Endothelial cell of umbilical vein (primary cell): ENCODE measurements at regions not wholly inside any gene's neighbourhood (a gene's known extent, or its start where the extent isn't known, plus 50 kb on each side); places are given as distances from the start of the nearest gene placed in this dataset.

ENCODE experiments used
- BruUV-seq: library from RNA; stranded (reverse); fragments of 400-500 nt; replicated peaks from 2 replicates; lab custom pipeline; 2021; lab: Mats Ljungman, UMichigan
- CTCF ChIA-PET: fragments of 300-600, 350-600 bp; sonication (Branson Sonifier 250); formaldehyde crosslinking; loops from one replicate; lab custom pipeline; 2021; ENCODE audit warnings: antibody characterized with exemption, inconsistent platforms; lab: Charles Lee
- POLR2A ChIA-PET: fragments of 300-600, 350-600 bp; sonication (Branson Sonifier 250); formaldehyde crosslinking; loops from one replicate; lab custom pipeline; 2021; ENCODE audit warnings: antibody characterized with exemption, inconsistent platforms; lab: Charles Lee
- DNase-seq: peaks from one replicate; pipeline ENCODE4 v3.0.0-alpha.2; 2011; ENCODE audit warnings: low read depth, low spot score
- FAIRE-seq: peaks from 2 replicates; lab custom pipeline; 2011; peaks lifted over from hg19 to GRCh38; lab: Jason Lieb, UNC
- H2AFZ ChIP-seq: 2 replicates; pipeline ENCODE4 v1.6.0; 2012; ENCODE audit warnings: low read depth, low read length, control low read depth, inconsistent platforms
- H3K27ac ChIP-seq: 2 replicates; pipeline ENCODE4 v1.5.1; 2011; ENCODE audit warnings: low read depth, mild to moderate bottlenecking, control low read depth, low read length, moderate library complexity; ENCODE audit not compliant: insufficient read depth
- H3K27me3 ChIP-seq, 2 experiments: 2 replicates each; pipeline versions ENCODE4 v1.6.0 to v1.6.1; 2011; ENCODE audit warnings: low read length in 2 of 2, mixed read lengths in 1 of 2; ENCODE audit not compliant: control insufficient read depth in 2 of 2, insufficient read depth in 2 of 2
- H3K36me3 ChIP-seq, 2 experiments: 2 replicates in 1 of 2; 3 replicates in 1 of 2; pipeline ENCODE4 v1.5.1; 2011; ENCODE audit warnings: low read length in 2 of 2, mild to moderate bottlenecking in 1 of 2, moderate library complexity in 1 of 2; ENCODE audit not compliant: control insufficient read depth in 2 of 2, insufficient read depth in 2 of 2; ENCODE audit errors: extremely low read depth in 1 of 2
- H3K4me1 ChIP-seq: 3 replicates; pipeline ENCODE4 v1.5.1; 2011; ENCODE audit warnings: mild to moderate bottlenecking, low read length; ENCODE audit not compliant: control insufficient read depth, insufficient read depth; ENCODE audit errors: extremely low read depth
- H3K4me2 ChIP-seq: 2 replicates; pipeline ENCODE4 v1.6.1; 2011; ENCODE audit warnings: low read length, control low read depth, mixed read lengths; ENCODE audit not compliant: insufficient read depth
- H3K4me3 ChIP-seq, 3 experiments: fragments of 200-600 bp in 1 of 3; sonication (generic), shearing (Covaris generic) in 1 of 3; replicated peaks in 1 of 3; 2 replicates each; pipeline ENCODE4 v1.5.1; 2011 to 2016; ENCODE audit warnings: control low read depth in 3 of 3, low read length in 3 of 3, mild to moderate bottlenecking in 2 of 3, inconsistent platforms in 1 of 3, low read depth in 1 of 3, moderate library complexity in 1 of 3; ENCODE audit not compliant: insufficient read depth in 1 of 3
- H3K79me2 ChIP-seq: 2 replicates; pipeline ENCODE4 v1.6.0; 2012; ENCODE audit warnings: low read length, inconsistent platforms; ENCODE audit not compliant: control insufficient read depth, insufficient read depth
- H3K9ac ChIP-seq: replicated peaks from 2 replicates; pipeline ENCODE3; 2011; ENCODE audit warnings: low read length, control low read depth; ENCODE audit not compliant: insufficient read depth; ENCODE audit errors: extremely low read depth
- H3K9me1 ChIP-seq: replicated peaks from 3 replicates; pipeline ENCODE4 v1.6.0; 2011; ENCODE audit warnings: mild to moderate bottlenecking, low read length; ENCODE audit not compliant: control insufficient read depth, insufficient read depth; ENCODE audit errors: extremely low read depth
- H3K9me3 ChIP-seq: replicated peaks from 2 replicates; pipeline ENCODE4 v1.5.1; 2012; ENCODE audit warnings: low read length, inconsistent platforms; ENCODE audit not compliant: control insufficient read depth, insufficient read depth
- H4K20me1 ChIP-seq: replicated peaks from 2 replicates; pipeline ENCODE3; 2011; ENCODE audit warnings: mild to moderate bottlenecking, low read length; ENCODE audit not compliant: control insufficient read depth, insufficient read depth; ENCODE audit errors: extremely low read depth
- CTCF ChIP-seq, 2 donors: IDR thresholded peaks; 1 replicate in 1 of 2; 2 replicates in 1 of 2; pipeline ENCODE4 v1.5.1; 2011; ENCODE audit warnings: low read length in 2 of 2, mild to moderate bottlenecking in 2 of 2, moderate library complexity in 2 of 2, control low read depth in 1 of 2, inconsistent platforms in 1 of 2, low read depth in 1 of 2; ENCODE audit not compliant: insufficient read depth in 1 of 2; ENCODE audit errors: extremely low read depth in 1 of 2
- EZH2 ChIP-seq: IDR thresholded peaks from 2 replicates; pipeline ENCODE4 v1.6.1; 2012; ENCODE audit warnings: borderline replicate concordance, low read depth, mild to moderate bottlenecking, moderate library complexity, low read length, inconsistent platforms; ENCODE audit not compliant: severe bottlenecking
- FOS ChIP-seq: IDR thresholded peaks from 2 replicates; pipeline ENCODE4 v1.6.1; 2011; ENCODE audit warnings: mild to moderate bottlenecking, low read length, moderate library complexity, borderline replicate concordance; ENCODE audit not compliant: insufficient read depth
- GATA2 ChIP-seq: IDR thresholded peaks from 2 replicates; pipeline ENCODE4 v1.7.0; 2011; ENCODE audit warnings: low read depth, mild to moderate bottlenecking, moderate library complexity, mixed read lengths, low read length; ENCODE audit not compliant: insufficient read length, insufficient read depth
- JUN ChIP-seq: IDR thresholded peaks from 2 replicates; pipeline ENCODE4 v1.6.1; 2011; ENCODE audit warnings: borderline replicate concordance, low read depth; ENCODE audit not compliant: insufficient read length, insufficient read depth
- MYC ChIP-seq: IDR thresholded peaks from one replicate; pipeline ENCODE4 v1.6.1; 2011; ENCODE audit warnings: mild to moderate bottlenecking, low read depth, low read length
- POLR2A ChIP-seq: IDR thresholded peaks from 2 replicates; pipeline ENCODE4 v1.6.1; 2012; ENCODE audit warnings: low read depth, mild to moderate bottlenecking, control low read depth, low read length
- POLR2AphosphoS5 ChIP-seq: IDR thresholded peaks from 2 replicates; pipeline ENCODE4 v1.6.1; 2012; ENCODE audit warnings: low read depth, mild to moderate bottlenecking, control low read depth, low read length, moderate library complexity; ENCODE audit not compliant: insufficient read depth
- dilution Hi-C: fragments of 300-500 bp; cut with MboI; formaldehyde crosslinking; loops from one replicate; pipeline ENCODE4 v1.15.0; 2019; ENCODE audit warnings: low sequenced_read_pairs; ENCODE audit not compliant: extremely low pct_ligation_motif_present
- intact Hi-C: fragments of 100-400 bp; cut with micrococcal nuclease; formaldehyde crosslinking; loops from one replicate; pipeline ENCODE4 v1.10.0; 2022
- TF ChIP-seq, protein P1 (sequence below): IDR thresholded peaks from 2 replicates; pipeline ENCODE4 v1.6.1; 2011; ENCODE audit not compliant: insufficient read depth, insufficient read length

GRCh38 chr1:59115865-59116264 lies 181.0 kb upstream of the FGGY start:
- intact Hi-C loops (no loop called here), dilution Hi-C loops (no loop called here)
- Histone ChIP-seq H3K4me1 (peaks cover 7% of the 10 kb centered on the region), H3K4me3 (no peak overlapping the region), H3K36me3 (no peaks in the 10 kb centered on the region), H3K27me3 (no peaks in the 10 kb centered on the region), H3K9me3 (no peaks in the 10 kb centered on the region), H3K79me2 (no peaks in the 10 kb centered on the region), H3K9me1 (no peaks in the 10 kb centered on the region), H3K4me2 (no peak overlapping the region), H2AFZ (no peak overlapping the region), H3K9ac (no peak overlapping the region), H4K20me1 (no peaks in the 10 kb centered on the region), H3K27ac (no peak overlapping the region)
- ChIA-PET CTCF (no interaction called here), POLR2A (no interaction called here)
- BruUV-seq, result no TSS peak
- TF ChIP-seq CTCF (IDR thresholded peaks at IDR 0.05; ENCODE audit: extremely low read depth in 1 of 2, insufficient read depth in 1 of 2, low read depth in 1 of 2, low read length in 2 of 2) (no peak), GATA2 (no peak)
- DNase-seq (no peak), FAIRE-seq (no peak)

GRCh38 chr1:59116920-59117542 lies 179.9 kb upstream of the FGGY start:
- POLR2A ChIA-PET, result no interaction called here
- Histone ChIP-seq H3K4me2 (peak overlapping the region; percentile 39), H4K20me1 (no peaks in the 10 kb centered on the region), H3K9ac (no peak overlapping the region), H3K36me3 (no peaks in the 10 kb centered on the region), H3K9me3 (no peaks in the 10 kb centered on the region), H3K9me1 (no peaks in the 10 kb centered on the region), H3K4me1 (peaks cover 7% of the 10 kb centered on the region), H2AFZ (peak overlapping the region; percentile 31), H3K4me3 (no peak overlapping the region), H3K79me2 (no peaks in the 10 kb centered on the region), H3K27ac (no peak overlapping the region), H3K27me3 (no peaks in the 10 kb centered on the region)
- TF ChIP-seq, protein P1, sequence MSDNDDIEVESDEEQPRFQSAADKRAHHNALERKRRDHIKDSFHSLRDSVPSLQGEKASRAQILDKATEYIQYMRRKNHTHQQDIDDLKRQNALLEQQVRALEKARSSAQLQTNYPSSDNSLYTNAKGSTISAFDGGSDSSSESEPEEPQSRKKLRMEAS, result no peak
- peak; percentile 72 for TF ChIP-seq FOS
- no peak for TF ChIP-seq GATA2
- peak; percentile 17 for TF ChIP-seq JUN
- TF ChIP-seq MYC, result no peak
- TF ChIP-seq EZH2, result no peak
- TF ChIP-seq CTCF (IDR thresholded peaks at IDR 0.05; ENCODE audit: extremely low read depth in 1 of 2, insufficient read depth in 1 of 2, low read depth in 1 of 2, low read length in 2 of 2), result no peak
- no peak for TF ChIP-seq POLR2AphosphoS5
- no peak for TF ChIP-seq POLR2A
- FAIRE-seq (peak; percentile 67), DNase-seq (no peak)
- CTCF ChIA-PET, result no interaction called here
- intact Hi-C loops, result no loop called here
- dilution Hi-C loops, result no loop called here
- BruUV-seq, result no TSS peak
